ENCODE measurements at regions not wholly inside any gene's neighbourhood (a gene's known extent, or its start where the extent isn't known, plus 50 kb on each side); places are given as distances from the start of the nearest gene placed in this dataset.

DNA sequence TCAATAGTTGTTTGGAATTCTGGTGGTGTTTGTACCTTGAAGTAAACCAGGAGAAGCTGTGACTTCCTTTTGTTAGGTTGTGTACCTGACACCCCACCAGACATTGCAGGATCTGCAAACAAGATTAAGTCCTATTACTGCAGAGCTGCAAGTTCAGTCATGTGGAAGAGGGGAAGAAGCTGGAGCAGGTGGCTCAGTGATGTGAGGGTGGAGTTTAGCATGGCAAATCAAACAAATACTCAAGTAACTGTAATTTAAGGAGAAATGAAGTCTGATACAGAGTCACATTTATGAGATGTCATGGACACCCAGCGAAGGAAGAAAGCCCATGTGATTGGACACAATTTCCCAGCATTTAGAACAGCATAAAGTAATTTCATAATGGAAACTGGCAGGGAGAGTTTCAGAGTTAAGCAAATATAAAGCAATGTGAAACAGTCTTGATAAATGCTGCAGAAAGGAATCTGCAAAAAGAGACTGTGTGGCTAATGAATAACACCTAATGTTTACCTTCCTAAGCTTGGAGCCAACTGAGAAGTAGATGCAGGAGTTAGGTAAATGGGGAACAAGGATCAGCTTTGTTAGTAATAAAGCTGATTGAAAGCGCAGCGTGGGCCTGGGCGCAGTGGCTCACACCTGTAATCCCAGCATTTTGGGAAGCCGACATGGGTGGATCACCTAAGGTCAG is 249.1 kb downstream of the GBA3 start:
- TF ChIP-seq, protein P1, sequence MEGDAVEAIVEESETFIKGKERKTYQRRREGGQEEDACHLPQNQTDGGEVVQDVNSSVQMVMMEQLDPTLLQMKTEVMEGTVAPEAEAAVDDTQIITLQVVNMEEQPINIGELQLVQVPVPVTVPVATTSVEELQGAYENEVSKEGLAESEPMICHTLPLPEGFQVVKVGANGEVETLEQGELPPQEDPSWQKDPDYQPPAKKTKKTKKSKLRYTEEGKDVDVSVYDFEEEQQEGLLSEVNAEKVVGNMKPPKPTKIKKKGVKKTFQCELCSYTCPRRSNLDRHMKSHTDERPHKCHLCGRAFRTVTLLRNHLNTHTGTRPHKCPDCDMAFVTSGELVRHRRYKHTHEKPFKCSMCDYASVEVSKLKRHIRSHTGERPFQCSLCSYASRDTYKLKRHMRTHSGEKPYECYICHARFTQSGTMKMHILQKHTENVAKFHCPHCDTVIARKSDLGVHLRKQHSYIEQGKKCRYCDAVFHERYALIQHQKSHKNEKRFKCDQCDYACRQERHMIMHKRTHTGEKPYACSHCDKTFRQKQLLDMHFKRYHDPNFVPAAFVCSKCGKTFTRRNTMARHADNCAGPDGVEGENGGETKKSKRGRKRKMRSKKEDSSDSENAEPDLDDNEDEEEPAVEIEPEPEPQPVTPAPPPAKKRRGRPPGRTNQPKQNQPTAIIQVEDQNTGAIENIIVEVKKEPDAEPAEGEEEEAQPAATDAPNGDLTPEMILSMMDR (IDR thresholded peaks at IDR 0.05; ENCODE audit: extremely low read depth, missing control alignments), result no peak
- no peak for DNase-seq (ENCODE audit: low spot score)

DNA sequence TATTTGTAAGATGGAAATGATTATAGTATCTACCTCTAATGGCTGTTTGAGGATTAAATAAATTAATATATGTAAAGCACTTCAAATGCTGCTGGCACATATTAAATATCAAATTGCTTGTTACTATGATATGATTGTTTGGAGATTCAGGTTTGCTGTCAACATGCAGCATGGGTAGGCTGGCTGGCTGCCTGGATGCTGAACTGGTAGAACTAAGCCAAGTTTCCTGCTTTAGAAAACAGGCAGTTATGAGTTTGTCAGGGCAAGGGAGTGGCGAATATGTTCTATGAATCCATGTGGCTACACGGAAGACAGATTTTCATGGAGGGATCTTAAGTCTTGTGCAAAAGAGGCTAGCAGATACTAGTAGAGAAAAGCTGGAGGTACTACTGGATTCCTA is 239.6 kb downstream of the GBA3 start:
- DNase-seq (ENCODE audit: low spot score), result no peak
- TF ChIP-seq, protein P1 (IDR thresholded peaks at IDR 0.05; ENCODE audit: extremely low read depth, missing control alignments), result no peak

DNA sequence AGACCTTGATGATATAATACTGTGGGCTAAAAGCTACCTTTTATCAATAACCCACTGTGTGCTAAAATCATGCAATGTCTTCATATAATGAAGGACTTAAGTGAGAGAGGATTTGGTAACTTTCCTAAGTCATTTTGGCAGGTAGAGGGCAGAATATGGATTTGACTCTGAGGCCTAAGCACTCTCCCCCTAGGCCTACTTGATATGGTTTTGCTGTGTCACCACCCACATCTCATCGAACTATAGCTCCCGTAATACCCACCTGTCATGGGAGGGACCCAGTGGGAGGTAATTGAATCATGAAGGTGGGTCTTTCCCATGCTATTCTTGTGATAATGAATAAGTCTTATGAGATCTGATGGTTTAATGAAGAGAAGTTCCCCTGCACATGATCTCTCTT is 229.7 kb downstream of the GBA3 start:
- TF ChIP-seq, protein P1 (IDR thresholded peaks at IDR 0.05; ENCODE audit: extremely low read depth, missing control alignments), result no peak

DNA sequence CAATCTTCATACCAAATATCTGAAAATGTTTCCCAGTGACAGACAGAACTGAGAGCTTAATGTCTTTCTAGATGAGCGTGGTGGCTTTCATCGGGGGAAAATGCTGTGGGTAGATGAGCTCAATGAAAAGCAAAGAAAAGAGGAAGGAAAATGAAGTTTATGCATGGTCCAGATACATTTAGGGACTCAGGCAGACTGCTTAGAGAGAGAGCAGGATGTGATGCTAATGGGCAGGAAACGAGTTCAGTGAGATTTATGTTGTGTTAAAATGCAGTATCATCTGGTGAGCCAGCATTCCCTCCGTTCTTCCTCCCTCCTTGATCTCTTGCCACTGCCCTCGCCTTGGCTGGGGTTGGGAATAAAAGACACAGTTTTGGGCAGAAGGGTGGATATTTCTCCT is 229.2 kb downstream of the GBA3 start:
- no peak for DNase-seq (ENCODE audit: low spot score)
- TF ChIP-seq, protein P1 (IDR thresholded peaks at IDR 0.05; ENCODE audit: extremely low read depth, missing control alignments), result no peak

More for the DNA sequence above, 229.7 kb downstream of the GBA3 start:
- DNase-seq (ENCODE audit: low spot score), result no peak

DNA sequence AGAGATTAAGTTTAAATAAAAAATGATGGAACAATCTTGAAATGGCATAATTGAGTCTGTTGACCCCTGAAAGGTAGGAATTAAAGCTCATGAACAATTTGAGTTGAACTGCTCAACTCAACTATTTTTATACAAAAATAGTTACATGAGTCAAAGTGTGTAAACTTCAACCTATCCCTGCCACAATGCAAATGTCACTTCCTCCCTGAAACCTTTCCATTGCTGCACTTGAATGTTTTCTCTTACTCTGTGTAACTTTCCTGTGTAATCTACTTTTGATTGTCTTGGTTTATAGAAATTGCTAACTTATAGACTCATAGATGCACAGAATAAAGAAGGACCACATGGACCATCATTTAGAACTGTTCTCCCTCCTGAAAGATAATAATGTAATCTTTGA is 218.5 kb downstream of the GBA3 start:
- TF ChIP-seq, protein P1 (IDR thresholded peaks at IDR 0.05; ENCODE audit: extremely low read depth, missing control alignments), result no peak
- no peak for DNase-seq (ENCODE audit: low spot score)

DNA sequence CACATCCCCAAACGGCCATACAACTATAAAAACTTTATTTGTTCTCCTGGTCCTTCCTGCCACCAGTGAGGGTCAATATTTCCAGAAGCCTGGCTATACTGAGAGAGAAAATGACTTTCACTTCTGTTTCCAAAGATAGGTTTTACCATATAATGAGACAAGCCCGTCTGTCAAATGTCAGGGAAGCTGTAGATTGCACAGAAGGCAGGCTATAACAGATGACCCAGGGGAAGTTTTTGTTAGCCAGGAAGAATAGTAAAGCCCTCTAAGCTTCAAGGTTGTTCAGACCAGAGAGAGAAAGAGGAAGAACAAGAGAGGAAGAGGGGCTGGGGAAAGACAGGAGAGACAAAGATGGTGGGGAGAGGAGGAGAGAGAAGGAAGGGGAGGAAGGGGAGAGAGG is 217.5 kb downstream of the GBA3 start:
- TF ChIP-seq, protein P1 (IDR thresholded peaks at IDR 0.05; ENCODE audit: extremely low read depth, missing control alignments), result no peak
- no peak for DNase-seq (ENCODE audit: low spot score)

DNA sequence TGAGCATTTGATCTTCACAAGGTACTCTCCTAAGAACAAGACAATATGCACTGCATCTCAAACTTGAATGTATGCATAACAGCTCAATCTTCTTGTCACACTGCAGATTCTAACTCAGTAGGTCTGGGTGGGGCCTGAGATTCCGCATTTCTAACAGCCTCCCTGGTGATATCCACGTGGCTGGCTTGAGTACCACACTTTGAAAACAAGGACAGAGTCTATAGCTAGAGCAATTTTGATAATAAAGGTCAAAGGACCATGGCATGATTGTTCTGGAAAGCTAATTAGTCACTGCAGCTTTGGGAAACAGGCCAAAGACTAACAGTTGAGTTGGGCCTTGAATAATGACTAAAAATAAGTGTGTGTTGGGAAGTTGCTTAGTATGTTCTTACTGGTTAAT is 213.3 kb downstream of the GBA3 start:
- DNase-seq (ENCODE audit: low spot score), result no peak
- TF ChIP-seq, protein P1 (IDR thresholded peaks at IDR 0.05; ENCODE audit: extremely low read depth, missing control alignments), result no peak

Data from GM20000 (cell line).